Posterior cingulate gyrus (tissue), 11 donors: ENCODE measurements at regions not wholly inside any gene's neighbourhood (a gene's known extent, or its start where the extent isn't known, plus 50 kb on each side); places are given as distances from the start of the nearest gene placed in this dataset.
"Not testable (repeated sequence)": the region's sequence is repeated elsewhere in the genome, so short reads cannot be mapped to it uniquely, and the experiment has no call there.

Experiments used
- DNase-seq, 10 donors: peaks; one replicate each; pipeline versions ENCODE4 v3.0.0 to v3.0.0-alpha.2; 2020 to 2021; ENCODE audit warnings: mixed read lengths in 3 of 10
- intact Hi-C: fragments of 100-400 bp; cut with DNase I; formaldehyde crosslinking; loops from one replicate; pipeline ENCODE4 v1.15.1; 2023

DNA sequence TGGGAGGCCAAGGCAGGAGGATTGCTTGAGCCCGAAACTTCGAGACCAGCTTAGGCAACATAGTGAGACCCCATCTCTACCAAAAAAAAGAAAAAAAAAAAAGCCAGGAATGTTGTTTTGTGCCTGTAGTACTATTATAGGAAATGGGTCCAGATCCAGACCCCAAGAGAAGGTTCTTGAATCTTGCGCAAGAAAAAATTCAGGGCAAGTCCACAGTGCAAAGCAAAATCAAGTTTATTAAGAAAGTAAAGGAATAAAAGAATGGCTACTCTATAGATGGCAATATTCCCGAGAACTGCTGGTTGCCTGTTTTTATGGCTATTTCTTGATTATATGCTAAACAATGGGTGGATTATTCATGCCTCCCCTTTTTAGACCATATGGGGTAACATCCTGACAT lies 51.2 kb upstream of the RDX start:
- intact Hi-C loops: no loop called here
- no peak for DNase-seq

DNA sequence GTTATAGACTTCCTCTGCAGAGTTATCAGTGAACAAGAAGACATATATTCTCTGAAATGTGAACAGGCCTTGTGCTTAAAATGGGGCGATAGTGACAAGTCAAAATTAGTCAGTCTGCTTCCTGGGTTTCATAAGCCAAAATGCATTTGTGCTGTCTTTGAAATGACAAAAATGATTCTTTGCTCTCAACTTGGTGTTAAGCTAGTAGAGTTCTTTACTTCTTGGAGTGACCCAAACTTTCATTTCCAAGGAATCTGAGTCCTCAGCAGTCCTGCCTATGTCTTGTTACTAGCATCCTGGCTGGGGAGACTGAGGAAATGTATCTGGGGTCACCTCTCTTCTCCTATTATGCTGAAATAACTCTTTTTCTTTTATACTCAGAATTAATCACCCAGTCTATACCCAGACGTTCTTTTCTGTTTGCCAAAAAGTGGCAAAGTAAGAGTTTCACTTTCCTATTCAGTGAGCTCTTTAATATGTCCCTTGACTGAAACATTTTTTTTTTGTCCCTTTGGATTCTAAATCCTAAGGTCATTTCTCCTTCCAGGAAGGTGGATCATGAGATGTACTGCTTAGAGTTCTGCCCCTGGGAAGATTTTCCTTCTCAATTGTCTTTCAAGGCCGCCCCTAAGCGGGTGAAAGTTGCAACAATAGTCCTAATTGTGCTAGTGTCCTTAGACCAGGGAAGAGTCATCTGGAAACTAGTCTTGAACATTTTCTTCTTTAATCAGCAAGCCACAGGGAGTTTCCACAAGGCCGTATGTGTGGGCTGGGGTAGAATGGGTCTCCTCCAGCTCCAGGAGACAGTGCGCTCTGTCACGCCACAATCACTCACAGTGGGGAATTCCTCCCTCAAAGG lies 53.0 kb upstream of the RDX start:
- DNase-seq: peak in 1 of 10 donors; percentile 23
- intact Hi-C loops: no loop called here

DNA sequence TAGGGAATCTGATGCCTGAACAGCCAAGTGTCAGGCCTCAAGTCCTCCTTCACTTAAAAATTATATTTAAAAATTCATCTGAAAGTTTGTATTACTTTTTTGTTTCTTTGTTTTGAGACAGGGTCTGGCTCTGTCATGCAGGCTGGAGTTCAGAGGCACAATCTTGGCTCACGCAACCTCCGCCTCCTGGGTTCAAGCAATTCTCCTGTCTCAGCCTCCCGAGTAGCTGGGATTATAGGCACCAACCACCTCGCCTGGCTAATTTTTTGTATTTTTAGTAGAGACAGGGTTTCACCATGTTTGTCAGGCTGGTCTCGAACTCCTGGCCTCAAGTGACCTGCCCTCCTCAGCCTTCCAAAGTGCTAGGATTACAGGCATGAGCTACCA lies 53.6 kb upstream of the RDX start:
- DNase-seq: not testable (repeated sequence)

DNA sequence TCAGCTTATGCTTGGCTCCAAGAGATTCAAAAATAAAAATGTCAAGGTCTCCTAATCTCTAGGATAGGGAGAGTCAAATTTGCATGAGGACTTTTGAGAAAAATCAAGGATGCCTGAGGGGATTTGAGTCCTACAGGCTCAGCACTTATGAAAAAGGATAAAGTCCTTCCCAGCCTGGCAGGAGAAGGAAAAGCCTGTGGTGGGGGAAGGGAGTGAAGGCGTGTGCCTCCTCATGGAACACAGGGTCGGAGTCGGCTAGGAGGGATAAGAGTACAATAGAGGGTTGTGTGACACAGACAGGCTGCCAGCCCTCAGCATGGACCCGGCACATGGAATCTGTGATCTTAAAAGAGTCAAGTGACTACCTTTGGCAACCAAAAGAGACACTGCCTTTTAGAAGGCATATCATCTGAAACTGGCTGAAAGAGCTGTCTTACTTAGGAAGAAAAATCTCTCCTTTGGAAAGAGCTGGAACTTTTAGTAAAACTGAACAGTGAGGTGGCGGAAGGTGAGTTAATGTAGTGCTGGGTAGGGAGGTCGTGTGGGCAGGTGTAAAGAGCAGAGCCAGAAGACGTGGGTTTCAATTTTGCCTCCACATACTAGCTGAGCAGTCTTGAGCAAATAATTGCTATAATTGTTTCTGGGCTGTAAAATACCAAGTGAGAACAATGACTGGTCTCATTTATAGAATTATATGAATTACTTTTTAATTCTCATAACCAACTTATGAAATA lies 58.8 kb upstream of the RDX start:
- peak in 1 of 10 donors; percentile 14 for DNase-seq
- intact Hi-C loops: no loop called here

More for the DNA sequence above, 53.6 kb upstream of the RDX start:
- intact Hi-C loops: not testable (repeated sequence)

DNA sequence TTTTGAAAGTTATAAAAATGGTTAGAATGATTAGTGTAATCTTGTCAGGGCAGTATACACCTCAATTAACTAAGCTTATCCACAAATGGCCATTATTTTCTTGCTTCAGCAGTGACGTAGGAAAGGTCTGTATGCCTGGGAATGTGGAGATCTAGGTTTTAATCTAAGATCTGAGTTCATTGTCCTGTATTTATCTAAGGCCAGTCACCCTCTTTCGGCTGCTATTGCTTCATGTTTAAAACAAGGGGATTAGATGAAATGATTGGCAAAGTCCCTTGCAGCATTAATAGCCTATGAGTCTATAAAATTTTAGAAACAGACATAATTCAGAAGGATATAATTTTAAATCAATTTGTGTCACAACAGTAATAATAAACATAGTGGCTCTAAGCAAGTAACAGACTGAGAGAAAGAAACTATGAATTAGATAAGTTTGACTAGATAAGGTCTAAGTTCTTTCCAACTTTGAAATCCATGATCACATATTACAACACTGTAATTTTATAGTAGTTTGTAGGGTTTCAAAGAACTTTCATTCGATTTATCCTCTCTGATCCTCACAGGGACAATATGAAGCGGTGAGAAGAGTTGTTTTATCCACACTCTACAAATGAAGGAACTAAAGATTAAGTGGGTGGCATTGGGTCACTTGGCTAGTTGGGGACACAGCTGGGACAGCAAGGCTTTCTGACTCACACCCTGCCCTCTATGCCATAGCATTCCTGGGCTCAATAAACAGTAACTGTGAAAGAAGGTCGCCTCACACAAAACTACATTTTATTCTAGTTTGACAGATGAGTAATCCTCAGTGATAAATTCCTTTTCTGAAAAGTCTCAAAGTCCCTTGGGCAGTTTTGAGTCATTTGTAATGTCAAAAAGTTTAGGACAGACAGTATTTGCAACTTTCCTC lies 60.6 kb upstream of the RDX start:
- intact Hi-C loops: no loop called here
- no peak for DNase-seq

DNA sequence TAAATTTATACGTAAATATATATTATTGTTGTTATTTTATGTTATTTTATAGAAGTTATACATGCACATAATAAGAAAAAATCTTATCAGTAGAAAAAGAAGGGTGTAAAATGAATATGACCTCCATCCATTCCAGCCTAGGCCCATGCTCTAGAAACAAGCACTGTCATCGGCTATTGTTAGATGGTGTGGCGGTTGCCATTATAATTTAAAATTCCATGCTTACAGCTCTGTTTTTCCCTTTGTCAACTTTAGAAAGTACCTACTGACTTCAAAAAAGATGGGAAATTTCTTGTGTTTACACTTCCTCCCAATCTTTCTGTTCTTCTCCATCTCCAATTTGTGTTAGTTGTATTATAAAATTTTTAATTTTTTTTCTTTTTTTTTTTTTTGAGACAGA lies 61.9 kb upstream of the RDX start:
- no peak for DNase-seq
- intact Hi-C loops: no loop called here

DNA sequence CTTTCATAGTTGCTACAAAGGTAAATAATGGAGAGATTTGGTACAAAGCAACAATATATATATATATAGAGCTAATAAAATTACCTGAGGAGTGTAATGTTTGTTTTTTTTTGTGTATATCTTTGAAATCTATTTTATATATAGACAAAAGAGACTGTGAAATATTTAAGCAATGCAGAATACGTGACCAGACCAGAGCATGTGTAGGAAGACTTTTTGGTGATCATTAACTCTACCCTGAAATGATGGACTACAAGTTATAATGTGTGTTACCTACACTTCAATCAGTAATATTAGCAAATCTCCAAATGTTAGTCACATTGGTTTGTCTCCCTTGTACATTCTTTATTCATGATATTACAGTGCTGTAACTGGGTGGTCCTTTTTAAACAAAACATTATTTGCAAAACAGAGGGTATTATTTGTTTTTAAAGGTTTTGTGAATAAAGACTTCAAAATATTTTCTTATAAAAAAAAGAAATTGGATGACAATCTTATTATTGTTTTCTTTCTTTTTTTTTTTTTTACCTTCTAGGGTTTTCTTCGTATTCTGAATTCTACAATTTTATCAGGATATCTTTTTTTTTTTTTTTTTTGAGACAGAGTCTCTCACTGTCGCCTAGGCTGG lies 64.5 kb upstream of the RDX start:
- DNase-seq: not testable (repeated sequence)
- intact Hi-C loops: loop anchor here (10.0 kb wide), 1 partner anchor 266 kb away; the partner anchor contains the start of gene ZC3H12C

DNA sequence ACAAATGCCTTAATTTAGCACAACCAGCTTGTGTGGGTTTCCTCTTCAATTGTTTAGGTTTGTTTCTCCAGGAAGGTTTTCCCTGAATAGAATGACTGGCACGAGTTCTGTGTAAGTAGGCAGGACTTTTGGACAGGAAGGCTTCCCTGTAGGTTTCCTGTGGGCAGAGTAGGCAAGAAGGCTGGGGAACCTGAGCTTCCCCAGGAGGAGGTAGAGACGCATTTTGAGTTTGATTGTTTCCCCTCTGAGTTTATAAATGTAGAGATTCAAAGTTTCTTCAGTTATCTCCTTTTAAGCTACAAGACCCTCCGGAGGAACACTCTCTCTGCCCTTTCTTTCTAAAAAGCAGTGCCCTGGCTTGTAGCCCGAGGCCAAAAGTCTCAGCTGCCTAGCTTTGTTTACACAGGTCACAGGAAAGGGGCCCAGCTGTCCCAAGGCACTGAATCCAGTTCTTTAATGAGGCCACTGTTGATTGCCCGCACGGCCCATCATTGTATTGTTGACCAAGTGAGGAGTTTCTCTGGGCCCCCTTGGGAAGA lies 66.6 kb upstream of the RDX start:
- intact Hi-C loops: loop anchor here (10.0 kb wide), 1 partner anchor 268 kb away; the partner anchor contains the start of gene ZC3H12C
- DNase-seq: peak in 3 of 10 donors; percentile 26 to 82 (median 49)

DNA sequence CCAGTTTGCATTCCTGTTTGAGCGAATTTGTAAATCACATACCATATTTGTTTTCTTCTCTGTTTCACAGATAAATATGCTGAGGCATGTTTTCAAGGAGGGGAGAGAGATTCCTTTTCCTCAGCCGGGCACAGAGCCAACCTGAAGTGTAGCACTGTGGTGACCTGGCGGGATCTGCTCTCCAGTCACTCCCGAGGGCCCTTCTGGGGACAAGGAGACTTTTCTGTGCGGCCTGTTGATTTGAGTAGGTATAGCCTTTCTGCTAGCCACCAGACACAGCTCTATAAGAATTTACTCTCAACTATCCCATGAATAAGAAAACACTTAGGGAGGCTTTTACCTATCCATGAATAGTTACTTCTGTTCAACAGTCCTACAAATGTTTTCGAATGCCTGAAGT lies 63.5 kb upstream of the FDX1 start:
- intact Hi-C loops: loop anchor here (10.0 kb wide), 1 partner anchor 271 kb away; the partner anchor contains the start of gene ZC3H12C
- peak in 2 of 10 donors; percentile 29 to 38 for DNase-seq

DNA sequence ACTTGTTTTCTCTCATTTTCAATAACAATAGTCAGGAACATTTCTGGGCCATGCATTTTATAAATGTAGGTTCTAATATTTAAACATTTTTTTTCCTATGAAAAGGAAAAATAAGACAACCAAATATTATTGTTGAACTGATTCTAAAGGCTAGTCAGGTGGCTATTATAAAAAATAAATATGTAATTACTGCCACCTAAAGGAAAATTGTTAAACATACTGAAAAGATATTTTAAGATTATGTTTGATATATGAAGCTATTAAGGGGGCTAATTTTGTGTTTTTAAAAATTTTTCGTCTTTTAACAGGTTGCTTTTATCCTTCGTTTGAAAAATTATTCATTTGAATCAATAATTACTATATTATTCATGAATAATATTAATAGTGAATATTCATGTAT lies 62.2 kb upstream of the FDX1 start:
- intact Hi-C loops: loop anchor here (1.0 to 10.0 kb wide), 2 partner anchors 166 to 273 kb away; partner anchors contain the start of gene ZC3H12C
- no peak for DNase-seq

DNA sequence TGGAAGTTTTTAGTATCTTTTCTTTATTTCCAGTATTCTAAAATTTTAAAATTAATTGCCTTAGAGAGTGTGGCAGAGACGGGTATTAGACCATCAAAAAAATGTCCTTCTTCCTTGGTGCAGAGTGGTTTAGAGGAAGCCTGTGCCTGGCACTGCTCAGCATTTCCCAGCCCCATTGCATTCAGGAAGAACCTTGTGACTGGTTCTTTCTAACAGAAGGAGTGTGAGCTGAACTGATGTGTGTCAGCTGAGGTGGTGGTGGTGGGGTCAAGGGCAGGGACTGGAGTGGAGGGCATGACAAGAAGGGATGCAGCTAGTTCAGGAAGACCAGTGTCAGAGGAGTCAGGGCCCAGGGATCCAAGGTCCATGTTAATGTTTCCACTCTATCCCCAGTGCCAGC lies 58.7 kb upstream of the FDX1 start:
- no peak for DNase-seq
- intact Hi-C loops: no loop called here

DNA sequence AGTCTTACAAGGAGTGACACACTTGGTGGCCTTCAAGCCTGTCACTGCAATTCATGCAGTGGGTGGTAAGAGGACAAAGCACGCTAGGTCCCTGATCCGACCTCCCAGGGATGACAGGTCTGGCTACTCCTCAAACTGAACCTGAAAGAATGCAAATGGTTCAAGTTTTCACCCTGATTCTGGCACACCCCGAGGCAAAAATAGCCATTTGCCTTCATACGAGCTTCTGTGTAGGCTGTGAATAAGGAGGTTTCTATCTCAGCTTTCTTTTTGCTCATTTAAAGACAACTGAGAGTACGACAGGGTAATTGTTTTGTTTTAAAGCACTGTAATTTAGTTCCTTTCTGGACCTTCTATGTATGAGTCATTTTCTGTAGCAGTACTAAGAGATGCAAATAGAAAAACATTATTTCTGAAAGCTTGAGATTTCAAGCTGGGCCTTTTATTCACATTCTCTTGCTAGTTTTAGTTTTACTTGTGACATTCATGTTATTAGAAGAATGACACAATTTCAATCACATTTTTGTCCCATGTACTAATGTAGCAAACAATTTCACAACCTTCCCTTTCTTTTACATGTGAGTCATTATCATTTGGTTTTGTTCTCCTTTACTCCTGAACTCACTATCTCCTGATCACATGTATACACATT lies 56.6 kb upstream of the FDX1 start:
- DNase-seq: no peak
- intact Hi-C loops: no loop called here

DNA sequence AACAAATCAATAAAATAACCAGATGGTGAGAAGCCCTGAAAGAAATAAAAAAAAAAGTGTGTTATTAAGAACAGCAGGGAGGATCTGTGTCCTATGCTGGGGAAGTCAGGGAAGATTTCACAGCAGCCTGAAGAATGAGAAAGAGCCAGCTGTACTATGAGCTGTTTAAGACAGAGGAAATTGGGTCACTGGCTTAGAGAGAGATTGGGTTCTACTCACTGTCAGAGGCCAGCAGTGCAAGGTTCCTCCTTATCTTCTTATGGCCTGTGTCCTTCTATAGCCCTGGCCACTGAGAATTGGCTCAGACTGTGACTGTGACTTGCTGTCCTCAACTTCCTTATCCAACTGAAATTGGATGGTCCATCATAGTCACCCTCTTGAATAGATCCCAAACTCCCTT lies 54.8 kb upstream of the FDX1 start:
- DNase-seq: no peak
- intact Hi-C loops: loop anchor here (5.0 kb wide), 2 partner anchors 52 to 78 kb away; partner anchors contain the start of genes FDX1 and RDX

DNA sequence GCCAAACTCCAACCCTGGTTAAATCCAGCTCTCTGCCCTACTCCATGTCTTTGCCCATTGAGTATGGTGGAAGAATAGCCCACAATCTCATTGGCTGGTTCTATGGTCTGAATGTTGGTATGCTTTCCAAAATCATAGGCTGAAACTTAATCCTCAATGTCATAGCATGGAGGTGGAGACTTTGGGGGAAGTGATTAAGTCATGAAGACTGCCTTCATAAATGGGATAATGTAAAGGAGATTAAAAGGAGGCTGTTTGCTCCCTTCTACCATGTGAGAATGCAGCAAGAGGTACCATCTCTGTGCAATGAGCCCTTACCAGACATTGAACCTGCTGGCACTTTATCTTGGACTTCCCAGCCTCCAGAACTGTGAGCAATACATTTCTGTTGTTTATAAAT lies 54.4 kb upstream of the FDX1 start:
- intact Hi-C loops: loop anchor here (5.0 kb wide), 2 partner anchors 52 to 78 kb away; partner anchors contain the start of genes FDX1 and RDX
- DNase-seq: no peak

DNA sequence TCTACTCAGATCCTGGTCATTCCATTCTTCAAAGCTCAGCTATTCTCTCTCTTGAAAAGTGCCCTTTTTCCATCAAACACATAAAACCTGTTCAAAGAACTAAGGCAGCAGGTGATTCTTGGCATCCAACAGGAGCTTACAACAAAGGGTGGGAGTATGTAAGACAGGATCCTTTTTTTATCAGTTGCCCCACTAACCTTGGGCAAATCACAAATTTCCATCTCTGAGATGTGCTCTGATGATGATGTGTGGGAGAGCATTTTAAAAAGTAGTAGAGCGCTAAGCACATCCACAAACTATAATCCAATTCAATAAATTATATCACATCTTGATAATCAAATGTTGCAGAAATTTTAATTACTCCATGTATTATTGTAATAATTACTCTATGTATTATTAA lies 53.7 kb upstream of the FDX1 start:
- no peak for DNase-seq
- intact Hi-C loops: loop anchor here (1.0 to 5.0 kb wide), 4 partner anchors 51 to 430 kb away; partner anchors contain the start of genes FDX1 and RDX

DNA sequence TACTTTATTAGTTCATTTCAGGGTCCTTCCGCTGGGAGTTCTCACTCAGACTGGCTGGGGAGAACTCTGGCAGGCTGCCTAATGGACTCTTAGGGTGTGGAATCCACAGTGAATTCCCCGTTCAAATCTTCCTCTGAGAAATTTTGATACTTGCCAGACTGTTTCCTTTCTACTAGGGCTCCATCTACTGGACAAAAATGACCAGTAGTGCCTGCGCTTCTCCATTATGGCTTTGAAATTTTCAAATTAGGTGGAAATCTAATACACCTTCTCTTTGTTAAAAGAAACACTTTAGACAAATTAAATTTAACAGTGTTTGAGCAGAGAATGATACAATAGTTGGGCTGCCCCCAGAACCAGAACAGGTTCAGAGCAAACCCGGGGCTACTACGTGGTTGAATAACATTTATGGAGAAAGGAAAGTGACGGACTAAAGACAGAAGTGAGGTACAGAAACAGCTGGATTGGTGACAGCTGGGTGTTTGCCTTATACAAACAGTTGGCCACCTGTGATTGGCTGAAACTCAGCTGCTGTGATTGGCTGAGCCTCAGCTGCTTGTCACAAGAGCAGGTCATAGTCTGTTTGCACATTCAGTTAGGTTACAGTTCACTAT lies 52.9 kb upstream of the FDX1 start:
- DNase-seq: peak in 4 of 10 donors; percentile 17 to 61 (median 26)

DNA sequence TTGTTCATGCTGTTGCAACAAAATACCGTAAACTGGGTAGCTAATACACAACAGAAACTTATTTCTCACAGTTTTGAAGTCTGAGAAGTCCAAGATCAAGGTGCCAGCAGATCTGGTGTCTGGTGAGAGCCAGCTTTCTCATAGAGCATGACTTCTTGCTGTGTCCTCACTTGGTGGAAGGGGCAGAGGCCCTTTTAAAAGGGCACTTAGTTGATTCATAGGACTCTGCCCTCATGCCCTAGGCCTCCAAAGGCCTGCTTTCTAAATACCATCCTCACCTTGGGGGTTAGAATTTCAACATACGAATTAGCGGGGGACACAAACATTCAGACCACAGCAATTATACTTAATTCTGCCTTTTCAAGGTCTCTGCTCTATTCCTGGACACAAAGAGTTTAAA lies 52.3 kb upstream of the FDX1 start:
- intact Hi-C loops: loop anchor here (2.0 to 5.0 kb wide), 3 partner anchors 50 to 177 kb away; partner anchors contain the start of genes FDX1 and RDX
- no peak for DNase-seq

More for the DNA sequence above, 52.9 kb upstream of the FDX1 start:
- intact Hi-C loops: loop anchor here (1.0 to 5.0 kb wide), 4 partner anchors 50 to 431 kb away; partner anchors contain the start of genes FDX1 and RDX

DNA sequence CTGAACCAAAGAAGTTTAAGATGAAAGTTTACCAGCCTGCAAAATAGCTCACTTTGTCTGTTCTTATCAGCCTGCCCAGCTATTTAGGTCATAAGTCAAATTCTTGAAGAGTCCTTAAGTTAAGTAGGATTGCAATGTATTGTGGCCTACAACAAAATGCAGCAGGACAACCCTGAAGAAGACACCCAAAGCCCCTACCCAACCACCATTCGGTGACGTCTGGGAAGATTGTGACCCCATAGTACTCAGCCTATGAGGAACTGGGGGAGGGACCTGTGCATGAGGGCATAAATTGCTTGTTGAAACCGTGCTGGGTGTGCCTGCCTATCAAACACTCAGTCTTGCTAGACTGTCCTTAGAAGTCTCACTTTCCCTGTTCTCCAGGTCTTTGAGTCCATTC lies 50.5 kb upstream of the FDX1 start:
- intact Hi-C loops: loop anchor here (5.0 kb wide), 2 partner anchors 48 to 82 kb away; partner anchors contain the start of genes FDX1 and RDX
- no peak for DNase-seq
